Fibroblast of lung (primary cell): ENCODE measurements at regions not wholly inside any gene's neighbourhood (a gene's known extent, or its start where the extent isn't known, plus 50 kb on each side); places are given as distances from the start of the nearest gene placed in this dataset.
A peak's percentile ranks its signal among the peaks of the same experiment; 100 is the strongest.
"Not testable (repeated sequence)": the region's sequence is repeated elsewhere in the genome, so short reads cannot be mapped to it uniquely, and the experiment has no call there.

ENCODE experiments used
- DNase-seq, 2 donors: peaks; one replicate each; pipeline versions ENCODE4 v3.0.0 to v3.0.0-alpha.2; 2010; ENCODE audit warnings: low read depth in 2 of 2
- H2AFZ ChIP-seq: 2 replicates; pipeline ENCODE4 v1.5.1; 2012; ENCODE audit warnings: low read length, control low read depth, inconsistent platforms
- H3K27ac ChIP-seq: 2 replicates; pipeline ENCODE4 v1.5.1; 2011; ENCODE audit warnings: low read length, control low read depth; ENCODE audit not compliant: insufficient read depth
- H3K27me3 ChIP-seq: 2 replicates; pipeline ENCODE4 v1.5.1; 2011; ENCODE audit warnings: mild to moderate bottlenecking, low read length; ENCODE audit not compliant: control insufficient read depth, insufficient read depth
- H3K36me3 ChIP-seq: 2 replicates; pipeline ENCODE4 v1.5.1; 2011; ENCODE audit warnings: low read length; ENCODE audit not compliant: control insufficient read depth, insufficient read depth
- H3K4me1 ChIP-seq: 2 replicates; pipeline ENCODE4 v1.5.1; 2011; ENCODE audit warnings: low read length; ENCODE audit not compliant: control insufficient read depth, insufficient read depth; ENCODE audit errors: extremely low read depth
- H3K4me2 ChIP-seq: 2 replicates; pipeline ENCODE4 v1.5.1; 2011; ENCODE audit warnings: low read length, control low read depth; ENCODE audit not compliant: insufficient read depth; ENCODE audit errors: extremely low read depth
- H3K4me3 ChIP-seq, 4 experiments: fragments of 200-600 bp in 1 of 4; sonication (generic) in 1 of 4; replicated peaks in 1 of 4; 2 replicates each; pipeline ENCODE4 v1.5.1; 2011 to 2016; ENCODE audit warnings: low read length in 4 of 4, low read depth in 3 of 4, mild to moderate bottlenecking in 3 of 4, control low read depth in 2 of 4, inconsistent platforms in 1 of 4, mixed read lengths in 1 of 4; ENCODE audit not compliant: insufficient read depth in 1 of 4; ENCODE audit errors: control extremely low read depth in 1 of 4
- H3K79me2 ChIP-seq: 2 replicates; pipeline ENCODE4 v1.5.1; 2012; ENCODE audit warnings: mild to moderate bottlenecking, low read length, inconsistent platforms; ENCODE audit not compliant: control insufficient read depth, insufficient read depth
- H3K9ac ChIP-seq: 2 replicates; pipeline ENCODE4 v1.5.1; 2011; ENCODE audit warnings: mild to moderate bottlenecking, low read length, control low read depth; ENCODE audit not compliant: insufficient read depth
- H3K9me3 ChIP-seq: 2 replicates; pipeline ENCODE4 v1.5.1; 2012; ENCODE audit warnings: low read depth, low read length; ENCODE audit not compliant: control insufficient read depth, insufficient read depth
- H4K20me1 ChIP-seq: 2 replicates; pipeline ENCODE4 v1.5.1; 2011; ENCODE audit warnings: low read length; ENCODE audit not compliant: control insufficient read depth, insufficient read depth; ENCODE audit errors: extremely low read depth
- CTCF ChIP-seq, 2 donors: IDR thresholded peaks in 1 of 2; conservative IDR thresholded peaks in 1 of 2; 1 replicate in 1 of 2; 2 replicates in 1 of 2; pipeline ENCODE4 v1.5.1; 2011 to 2012; ENCODE audit warnings: low read length in 2 of 2, control low read depth in 1 of 2, inconsistent platforms in 1 of 2, low read depth in 1 of 2, mild to moderate bottlenecking in 1 of 2
- EZH2 ChIP-seq: IDR thresholded peaks from 2 replicates; pipeline ENCODE4 v1.5.1; 2012; ENCODE audit warnings: low read length, control low read depth, mild to moderate bottlenecking; ENCODE audit errors: missing control alignments

GRCh38 chr4:111359602-111360001 is 736.7 kb upstream of the PITX2 start:
- no peak overlapping the region for H3K27ac ChIP-seq
- H3K4me1 ChIP-seq = no peaks in the 10 kb centered on the region
- no peak for TF ChIP-seq CTCF (conservative IDR thresholded peaks at IDR 0.05 in 1 of 2, IDR thresholded peaks at IDR 0.05 in 1 of 2; ENCODE audit: low read depth in 1 of 2, low read length in 2 of 2)
- TF ChIP-seq EZH2 = no peak
- H3K27me3 ChIP-seq = no peaks in the 10 kb centered on the region
- H4K20me1 ChIP-seq = no peaks in the 10 kb centered on the region
- H3K36me3 ChIP-seq = no peaks in the 10 kb centered on the region
- DNase-seq = no peak
- H3K9me3 ChIP-seq = no peaks in the 10 kb centered on the region
- no peak overlapping the region for H3K4me3 ChIP-seq
- no peak overlapping the region for H2AFZ ChIP-seq
- H3K79me2 ChIP-seq = no peaks in the 10 kb centered on the region
- H3K4me2 ChIP-seq = no peak overlapping the region
- H3K9ac ChIP-seq = no peak overlapping the region

- DNase-seq = no peak
- Histone ChIP-seq H2AFZ (no peak overlapping the region), H3K27me3 (no peaks in the 10 kb centered on the region)
Measured at GRCh38 chr4:111360906-111361305, 738.0 kb upstream of the PITX2 start.

GRCh38 chr4:111362941-111363361 is 740.1 kb upstream of the PITX2 start:
- H3K79me2 ChIP-seq = no peaks in the 10 kb centered on the region
- no peak for TF ChIP-seq EZH2
- TF ChIP-seq CTCF (conservative IDR thresholded peaks at IDR 0.05 in 1 of 2, IDR thresholded peaks at IDR 0.05 in 1 of 2; ENCODE audit: low read depth in 1 of 2, low read length in 2 of 2) = no peak
- H3K4me1 ChIP-seq = no peaks in the 10 kb centered on the region
- H3K4me3 ChIP-seq = no peak overlapping the region
- H4K20me1 ChIP-seq = no peaks in the 10 kb centered on the region
- H3K4me2 ChIP-seq = no peak overlapping the region
- DNase-seq = peak; percentile 4 to 39
- no peak overlapping the region for H2AFZ ChIP-seq
- no peak overlapping the region for H3K9ac ChIP-seq
- H3K9me3 ChIP-seq = no peaks in the 10 kb centered on the region
- H3K27me3 ChIP-seq = no peaks in the 10 kb centered on the region
- H3K36me3 ChIP-seq = no peaks in the 10 kb centered on the region
- H3K27ac ChIP-seq = no peak overlapping the region

More at GRCh38 chr4:111360906-111361305, 738.0 kb upstream of the PITX2 start:
- no peak for TF ChIP-seq EZH2
- no peak for TF ChIP-seq CTCF (conservative IDR thresholded peaks at IDR 0.05 in 1 of 2, IDR thresholded peaks at IDR 0.05 in 1 of 2; ENCODE audit: low read depth in 1 of 2, low read length in 2 of 2)
- no peaks in the 10 kb centered on the region for H3K79me2 ChIP-seq
- no peak overlapping the region for H3K27ac ChIP-seq
- no peaks in the 10 kb centered on the region for H3K9me3 ChIP-seq
- no peak overlapping the region for H3K4me2 ChIP-seq
- H3K4me1 ChIP-seq = no peaks in the 10 kb centered on the region
- no peak overlapping the region for H3K4me3 ChIP-seq
- H3K9ac ChIP-seq = no peak overlapping the region
- H4K20me1 ChIP-seq = no peaks in the 10 kb centered on the region
- H3K36me3 ChIP-seq = no peaks in the 10 kb centered on the region

GRCh38 chr4:111377880-111378279 is 755.0 kb upstream of the PITX2 start:
- not testable (repeated sequence) for H3K4me2 ChIP-seq, H3K27ac ChIP-seq, H3K4me3 ChIP-seq, H3K36me3 ChIP-seq, H3K27me3 ChIP-seq, H3K9me3 ChIP-seq, H3K9ac ChIP-seq, H3K4me1 ChIP-seq, H3K79me2 ChIP-seq, DNase-seq, H2AFZ ChIP-seq, H4K20me1 ChIP-seq
